Esophagus muscularis mucosa (tissue), 3 donors: ENCODE measurements at regions not wholly inside any gene's neighbourhood (a gene's known extent, or its start where the extent isn't known, plus 50 kb on each side); places are given as distances from the start of the nearest gene placed in this dataset.
"Not testable (repeated sequence)": the region's sequence is repeated elsewhere in the genome, so short reads cannot be mapped to it uniquely, and the experiment has no call there.

Experiments
- POLR2A ChIP-seq: fragments of 450-650 bp; IDR thresholded peaks from one replicate; pipeline ENCODE4 v1.6.1; 2017; ENCODE audit warnings: antibody characterized with exemption, moderate library complexity, mild to moderate bottlenecking, low read depth
- POLR2AphosphoS5 ChIP-seq, 2 donors: sonication (generic); formaldehyde crosslinking; IDR thresholded peaks; one replicate each; pipeline ENCODE4 v1.6.1; 2017; ENCODE audit warnings: antibody characterized with exemption in 2 of 2
- TF ChIP-seq, protein P1 (sequence below), 3 experiments: fragments of 200-600 bp in 2 of 3; fragments of 450-650 bp in 1 of 3; sonication (generic) in 2 of 3; IDR thresholded peaks; one replicate each; pipeline ENCODE4 v1.5.1; 2017 to 2019; ENCODE audit warnings: antibody characterized with exemption in 3 of 3, mild to moderate bottlenecking in 2 of 3, moderate library complexity in 1 of 3

- not testable (repeated sequence) for TF ChIP-seq POLR2A; POLR2AphosphoS5 (IDR thresholded peaks at IDR 0.05)
- TF ChIP-seq, protein P1, sequence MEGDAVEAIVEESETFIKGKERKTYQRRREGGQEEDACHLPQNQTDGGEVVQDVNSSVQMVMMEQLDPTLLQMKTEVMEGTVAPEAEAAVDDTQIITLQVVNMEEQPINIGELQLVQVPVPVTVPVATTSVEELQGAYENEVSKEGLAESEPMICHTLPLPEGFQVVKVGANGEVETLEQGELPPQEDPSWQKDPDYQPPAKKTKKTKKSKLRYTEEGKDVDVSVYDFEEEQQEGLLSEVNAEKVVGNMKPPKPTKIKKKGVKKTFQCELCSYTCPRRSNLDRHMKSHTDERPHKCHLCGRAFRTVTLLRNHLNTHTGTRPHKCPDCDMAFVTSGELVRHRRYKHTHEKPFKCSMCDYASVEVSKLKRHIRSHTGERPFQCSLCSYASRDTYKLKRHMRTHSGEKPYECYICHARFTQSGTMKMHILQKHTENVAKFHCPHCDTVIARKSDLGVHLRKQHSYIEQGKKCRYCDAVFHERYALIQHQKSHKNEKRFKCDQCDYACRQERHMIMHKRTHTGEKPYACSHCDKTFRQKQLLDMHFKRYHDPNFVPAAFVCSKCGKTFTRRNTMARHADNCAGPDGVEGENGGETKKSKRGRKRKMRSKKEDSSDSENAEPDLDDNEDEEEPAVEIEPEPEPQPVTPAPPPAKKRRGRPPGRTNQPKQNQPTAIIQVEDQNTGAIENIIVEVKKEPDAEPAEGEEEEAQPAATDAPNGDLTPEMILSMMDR (IDR thresholded peaks at IDR 0.05): not testable (repeated sequence)
Measured at GRCh38 chr10:8179773-8180172, 125.3 kb downstream of the GATA3 start.
